PC-3 (cell line): ENCODE measurements at regions not wholly inside any gene's neighbourhood (a gene's known extent, or its start where the extent isn't known, plus 50 kb on each side); places are given as distances from the start of the nearest gene placed in this dataset.

Source experiments
- ATAC-seq: fragments of 200-7000 bp; cut with Tn5 transposase; 2 replicates; pipeline ENCODE4 v1.9.1; 2020; ENCODE audit warnings: mild to moderate bottlenecking, moderate library complexity
- BruUV-seq: library from RNA; stranded (reverse); fragments of 400-500 nt; replicated peaks from 2 replicates; lab custom pipeline; 2021; lab: Mats Ljungman, UMichigan
- CTCF ChIA-PET: fragments of 300-600 bp; sonication (Branson Sonifier 250); formaldehyde crosslinking; loops from one replicate; lab custom pipeline; 2022; ENCODE audit warnings: antibody characterized with exemption; lab: Charles Lee
- POLR2A ChIA-PET: fragments of 300-600 bp; sonication (Branson Sonifier 250); formaldehyde crosslinking; loops from one replicate; lab custom pipeline; 2022; ENCODE audit warnings: antibody characterized with exemption; ENCODE audit not compliant: unreplicated experiment; lab: Charles Lee
- DNase-seq: peaks from one replicate; pipeline ENCODE4 v3.0.0-alpha.2; 2015
- H2AFZ ChIP-seq: fragments of 300-600 bp; sonication (generic); 2 replicates; pipeline ENCODE4 v1.6.0; 2016; ENCODE audit warnings: antibody characterized with exemption, low read length
- H3F3A ChIP-seq: fragments of 300-600 bp; sonication (generic); one replicate; pipeline ENCODE4 v1.6.0; 2017; ENCODE audit warnings: antibody characterized with exemption, low read length, control low read depth, mild to moderate bottlenecking; ENCODE audit not compliant: unreplicated experiment
- H3K27ac ChIP-seq: fragments of 300-600 bp; sonication (generic); 2 replicates; pipeline ENCODE4 v1.5.1; 2016; ENCODE audit warnings: mild to moderate bottlenecking, low read length
- H3K27me3 ChIP-seq: fragments of 300-600 bp; sonication (generic); 2 replicates; pipeline ENCODE4 v1.6.1; 2016; ENCODE audit warnings: low read length, mixed read lengths
- H3K36me3 ChIP-seq: fragments of 300-600 bp; sonication (generic); 2 replicates; pipeline ENCODE4 v1.6.1; 2016; ENCODE audit warnings: low read depth, mixed run types, low read length, mixed read lengths
- H3K4me1 ChIP-seq: fragments of 300-600 bp; sonication (generic); 2 replicates; pipeline ENCODE4 v1.5.1; 2016; ENCODE audit warnings: low read length; ENCODE audit not compliant: insufficient read depth
- H3K4me2 ChIP-seq: fragments of 300-600 bp; sonication (generic); 2 replicates; pipeline ENCODE4 v1.6.0; 2016; ENCODE audit warnings: low read length
- H3K4me3 ChIP-seq: fragments of 300-600 bp; sonication (generic); 2 replicates; pipeline ENCODE4 v1.5.1; 2016; ENCODE audit warnings: mild to moderate bottlenecking, low read length, mixed read lengths
- H3K79me2 ChIP-seq: fragments of 300-600 bp; sonication (generic); 2 replicates; pipeline ENCODE4 v1.6.1; 2017; ENCODE audit warnings: low read length, mixed read lengths
- H3K9ac ChIP-seq: fragments of 300-600 bp; sonication (generic); 2 replicates; pipeline ENCODE4 v1.6.0; 2016; ENCODE audit warnings: mild to moderate bottlenecking, low read length
- H3K9me2 ChIP-seq: fragments of 300-600 bp; sonication (generic); replicated peaks from 2 replicates; pipeline ENCODE4 v1.6.1; 2016; ENCODE audit warnings: mixed run types, low read length, mixed read lengths
- H3K9me3 ChIP-seq: fragments of 300-600 bp; sonication (generic); 2 replicates; pipeline ENCODE4 v1.6.1; 2016; ENCODE audit warnings: low read length, mixed read lengths
- H4K20me1 ChIP-seq: fragments of 300-600 bp; sonication (generic); 2 replicates; pipeline ENCODE4 v1.6.1; 2016; ENCODE audit warnings: low read length, mixed read lengths
- EZH2 ChIP-seq: fragments of 300-600 bp; sonication (generic); IDR thresholded peaks from one replicate; pipeline ENCODE4 v1.6.1; 2017; ENCODE audit warnings: antibody characterized with exemption, mild to moderate bottlenecking, low read length; ENCODE audit not compliant: unreplicated experiment
- EZH2phosphoT487 ChIP-seq: fragments of 300-600 bp; sonication (generic); IDR thresholded peaks from 2 replicates; pipeline ENCODE4 v1.6.1; 2018; ENCODE audit warnings: mild to moderate bottlenecking, antibody characterized with exemption, low read length, borderline replicate concordance
- intact Hi-C: fragments of 100-400 bp; cut with micrococcal nuclease; formaldehyde crosslinking; loops from 2 replicates; pipeline ENCODE4 v1.9.0; 2023
- TF ChIP-seq, protein P1 (sequence below): fragments of 300-600 bp; sonication (generic); conservative IDR thresholded peaks from 2 replicates; pipeline ENCODE4 v1.5.1; 2017; ENCODE audit warnings: antibody characterized with exemption, low read depth, mild to moderate bottlenecking, low read length

DNA sequence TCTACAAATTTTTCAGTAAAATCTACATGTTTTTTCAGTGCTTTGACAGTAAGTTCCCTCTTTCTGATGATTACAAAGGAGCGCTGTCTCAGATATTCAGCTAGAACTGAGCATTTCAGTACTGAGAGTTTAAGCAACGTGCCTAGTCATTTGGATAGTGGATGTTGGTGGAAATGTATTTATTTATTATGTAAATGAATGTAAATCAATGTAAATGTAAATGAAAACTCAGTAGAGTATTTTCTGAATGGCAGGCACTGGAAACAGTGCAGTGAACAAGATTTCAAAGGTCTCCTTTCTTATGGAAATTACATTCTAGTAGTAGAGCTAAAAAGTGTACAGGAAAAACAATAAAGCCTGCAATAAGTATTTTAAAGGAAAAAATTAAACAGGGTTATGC lies 370.2 kb upstream of the SPANXN4 start:
- CTCF ChIA-PET = no interaction called here
- no peaks in the 10 kb centered on the region for H3F3A ChIP-seq
- TF ChIP-seq, protein P1, sequence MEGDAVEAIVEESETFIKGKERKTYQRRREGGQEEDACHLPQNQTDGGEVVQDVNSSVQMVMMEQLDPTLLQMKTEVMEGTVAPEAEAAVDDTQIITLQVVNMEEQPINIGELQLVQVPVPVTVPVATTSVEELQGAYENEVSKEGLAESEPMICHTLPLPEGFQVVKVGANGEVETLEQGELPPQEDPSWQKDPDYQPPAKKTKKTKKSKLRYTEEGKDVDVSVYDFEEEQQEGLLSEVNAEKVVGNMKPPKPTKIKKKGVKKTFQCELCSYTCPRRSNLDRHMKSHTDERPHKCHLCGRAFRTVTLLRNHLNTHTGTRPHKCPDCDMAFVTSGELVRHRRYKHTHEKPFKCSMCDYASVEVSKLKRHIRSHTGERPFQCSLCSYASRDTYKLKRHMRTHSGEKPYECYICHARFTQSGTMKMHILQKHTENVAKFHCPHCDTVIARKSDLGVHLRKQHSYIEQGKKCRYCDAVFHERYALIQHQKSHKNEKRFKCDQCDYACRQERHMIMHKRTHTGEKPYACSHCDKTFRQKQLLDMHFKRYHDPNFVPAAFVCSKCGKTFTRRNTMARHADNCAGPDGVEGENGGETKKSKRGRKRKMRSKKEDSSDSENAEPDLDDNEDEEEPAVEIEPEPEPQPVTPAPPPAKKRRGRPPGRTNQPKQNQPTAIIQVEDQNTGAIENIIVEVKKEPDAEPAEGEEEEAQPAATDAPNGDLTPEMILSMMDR = no peak
- TF ChIP-seq EZH2 (no peak), EZH2phosphoT487 (no peak)
- H3K4me1 ChIP-seq = no peaks in the 10 kb centered on the region
- H3K27me3 ChIP-seq = no peaks in the 10 kb centered on the region
- no peaks in the 10 kb centered on the region for H4K20me1 ChIP-seq
- H3K36me3 ChIP-seq = no peaks in the 10 kb centered on the region
- no peak for DNase-seq
- no peak overlapping the region for H3K9ac ChIP-seq
- no peaks in the 10 kb centered on the region for H3K9me2 ChIP-seq
- no peaks in the 10 kb centered on the region for H3K9me3 ChIP-seq
- H3K79me2 ChIP-seq = no peaks in the 10 kb centered on the region
- no peak overlapping the region for H3K4me2 ChIP-seq
- POLR2A ChIA-PET = no interaction called here
- intact Hi-C loops = no loop called here
- no TSS peak for BruUV-seq
- no peak overlapping the region for H3K4me3 ChIP-seq
- H2AFZ ChIP-seq = no peak overlapping the region
- H3K27ac ChIP-seq = no peak overlapping the region
- ATAC-seq = no peak

GRCh38 chrX:142637206-142637605 lies 388.5 kb upstream of the SPANXN4 start:
- CTCF ChIA-PET = no interaction called here

DNA sequence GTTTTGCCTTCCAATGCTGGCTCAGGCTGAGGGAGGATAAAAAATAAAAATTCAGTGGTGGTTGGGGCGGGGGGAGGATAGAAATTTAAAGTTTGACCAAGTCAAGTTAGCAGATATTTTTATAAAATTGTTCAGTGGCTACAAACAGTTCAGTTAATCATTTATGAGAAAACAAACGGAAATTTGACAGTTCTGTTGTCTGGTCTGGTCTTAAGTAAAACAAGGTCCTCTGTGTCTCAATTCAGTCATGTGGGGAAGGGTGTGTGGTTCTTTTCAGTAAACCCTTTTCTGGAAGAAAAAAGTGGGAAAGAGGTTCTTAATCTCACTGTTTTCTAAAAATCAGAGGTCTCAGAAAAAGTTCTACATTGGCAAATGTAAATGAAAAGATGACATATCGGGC lies 409.1 kb upstream of the SPANXN4 start:
- no peak overlapping the region for H3K27ac ChIP-seq
- no peaks in the 10 kb centered on the region for H3K27me3 ChIP-seq
- intact Hi-C loops = no loop called here
- no peaks in the 10 kb centered on the region for H3K4me1 ChIP-seq
- H3K36me3 ChIP-seq = no peaks in the 10 kb centered on the region
- no TSS peak for BruUV-seq
- ChIA-PET POLR2A (no interaction called here), CTCF (no interaction called here)
- no peak overlapping the region for H3K9ac ChIP-seq
- no peak overlapping the region for H2AFZ ChIP-seq
- H3K9me2 ChIP-seq = no peaks in the 10 kb centered on the region
- ATAC-seq (no peak), DNase-seq (no peak)
- no peak overlapping the region for H3K4me3 ChIP-seq
- H3K9me3 ChIP-seq = no peaks in the 10 kb centered on the region
- no peaks in the 10 kb centered on the region for H4K20me1 ChIP-seq
- H3K4me2 ChIP-seq = no peak overlapping the region
- no peaks in the 10 kb centered on the region for H3K79me2 ChIP-seq
- TF ChIP-seq EZH2phosphoT487 = no peak
- TF ChIP-seq, protein P1 = no peak
- no peak for TF ChIP-seq EZH2
- H3F3A ChIP-seq = no peaks in the 10 kb centered on the region

More at GRCh38 chrX:142637206-142637605, 388.5 kb upstream of the SPANXN4 start:
- intact Hi-C loops = no loop called here
- no peak overlapping the region for H3K4me2 ChIP-seq
- no peaks in the 10 kb centered on the region for H3F3A ChIP-seq
- H3K4me3 ChIP-seq = no peak overlapping the region
- no peaks in the 10 kb centered on the region for H3K9me2 ChIP-seq
- no peaks in the 10 kb centered on the region for H3K9me3 ChIP-seq
- H3K36me3 ChIP-seq = no peaks in the 10 kb centered on the region
- ATAC-seq = no peak
- no TSS peak for BruUV-seq
- H3K27me3 ChIP-seq = no peaks in the 10 kb centered on the region
- H2AFZ ChIP-seq = no peak overlapping the region
- POLR2A ChIA-PET = no interaction called here
- no peaks in the 10 kb centered on the region for H3K79me2 ChIP-seq
- no peak overlapping the region for H3K9ac ChIP-seq
- H3K4me1 ChIP-seq = peaks cover 3% of the 10 kb centered on the region; the same call in 1 of the 2 replicates
- no peak overlapping the region for H3K27ac ChIP-seq
- TF ChIP-seq, protein P1 = no peak
- TF ChIP-seq EZH2 (no peak), EZH2phosphoT487 (no peak)
- H4K20me1 ChIP-seq = no peaks in the 10 kb centered on the region
- peak; percentile 65 for DNase-seq
